Colonic mucosa (tissue), 4 donors: ENCODE measurements at regions not wholly inside any gene's neighbourhood (a gene's known extent, or its start where the extent isn't known, plus 50 kb on each side); places are given as distances from the start of the nearest gene placed in this dataset.
"Not testable (repeated sequence)": the region's sequence is repeated elsewhere in the genome, so short reads cannot be mapped to it uniquely, and the experiment has no call there.

Experiments
- DNase-seq: peaks from one replicate; pipeline ENCODE4 v3.0.0-alpha.2; 2020
- H3K27ac ChIP-seq: fragments of 200-600 bp; one replicate; pipeline ENCODE4 v1.8.0; 2021
- H3K27me3 ChIP-seq: fragments of 200-600 bp; one replicate; pipeline ENCODE4 v1.8.0; 2021
- H3K36me3 ChIP-seq: fragments of 200-600 bp; one replicate; pipeline ENCODE4 v1.8.0; 2021
- H3K4me1 ChIP-seq: fragments of 200-600 bp; one replicate; pipeline ENCODE4 v1.8.0; 2021; ENCODE audit warnings: mild to moderate bottlenecking
- H3K4me3 ChIP-seq: fragments of 200-600 bp; one replicate; pipeline ENCODE4 v1.8.0; 2021
- H3K9ac ChIP-seq, 2 donors: one replicate each; pipeline ENCODE4 v1.7.0; 2013; ENCODE audit warnings: control low read depth in 2 of 2, low read depth in 2 of 2, low read length in 2 of 2
- H3K9me3 ChIP-seq: fragments of 200-600 bp; one replicate; pipeline ENCODE4 v1.8.0; 2021
- CTCF ChIP-seq: fragments of 200-600 bp; IDR thresholded peaks from one replicate; pipeline ENCODE4 v1.8.0; 2022; ENCODE audit warnings: antibody characterized with exemption, mild to moderate bottlenecking
- intact Hi-C: fragments of 100-400 bp; cut with DNase I; formaldehyde crosslinking; loops from one replicate; pipeline ENCODE4 v1.14.1; 2022
- donor health status: healthy.
- donor health status: DM: no; HTN: no; CAD: no.
- donor health status: DM: no; HTN: no; CAD: no.

GRCh38 chr15:53033709-53034108, 243.6 kb upstream of the ONECUT1 start:
- TF ChIP-seq CTCF, result no peak
- H3K4me1 ChIP-seq, result no peaks in the 10 kb centered on the region
- no peaks in the 10 kb centered on the region for H3K27me3 ChIP-seq
- intact Hi-C loops, result no loop called here
- no peak overlapping the region for H3K9ac ChIP-seq
- no peak overlapping the region for H3K4me3 ChIP-seq
- H3K9me3 ChIP-seq, result no peaks in the 10 kb centered on the region
- H3K27ac ChIP-seq, result no peak overlapping the region
- no peak for DNase-seq
- H3K36me3 ChIP-seq, result no peaks in the 10 kb centered on the region

- DNase-seq, result no peak
- H3K9me3 ChIP-seq, result no peaks in the 10 kb centered on the region
- no peak overlapping the region for H3K9ac ChIP-seq
- H3K27ac ChIP-seq, result no peak overlapping the region
- H3K4me3 ChIP-seq, result no peak overlapping the region
- H3K36me3 ChIP-seq, result no peaks in the 10 kb centered on the region
- no peak for TF ChIP-seq CTCF
- H3K27me3 ChIP-seq, result no peaks in the 10 kb centered on the region
- intact Hi-C loops, result no loop called here
- no peaks in the 10 kb centered on the region for H3K4me1 ChIP-seq
Measured at GRCh38 chr15:53031469-53031868, 241.3 kb upstream of the ONECUT1 start.

- no peaks in the 10 kb centered on the region for H3K9me3 ChIP-seq
- DNase-seq, result no peak
- no peak overlapping the region for H3K4me3 ChIP-seq
- no peak overlapping the region for H3K9ac ChIP-seq
- no peaks in the 10 kb centered on the region for H3K27me3 ChIP-seq
- intact Hi-C loops, result no loop called here
- no peak overlapping the region for H3K27ac ChIP-seq
- no peak for TF ChIP-seq CTCF
- no peaks in the 10 kb centered on the region for H3K4me1 ChIP-seq
- H3K36me3 ChIP-seq, result no peaks in the 10 kb centered on the region
Measured at GRCh38 chr15:53022788-53023187, 232.7 kb upstream of the ONECUT1 start.

GRCh38 chr15:53013329-53013728, 223.2 kb upstream of the ONECUT1 start:
- H3K9ac ChIP-seq, result no peak overlapping the region
- intact Hi-C loops, result no loop called here
- DNase-seq, result no peak
- H3K9me3 ChIP-seq, result no peaks in the 10 kb centered on the region
- no peaks in the 10 kb centered on the region for H3K4me1 ChIP-seq
- H3K27me3 ChIP-seq, result no peaks in the 10 kb centered on the region
- TF ChIP-seq CTCF, result no peak
- H3K36me3 ChIP-seq, result no peaks in the 10 kb centered on the region
- H3K27ac ChIP-seq, result no peak overlapping the region
- H3K4me3 ChIP-seq, result no peak overlapping the region

- H3K9ac ChIP-seq, H3K27me3 ChIP-seq, H3K4me1 ChIP-seq, H3K9me3 ChIP-seq, H3K27ac ChIP-seq, H3K36me3 ChIP-seq, DNase-seq, intact Hi-C loops, H3K4me3 ChIP-seq: not testable (repeated sequence)
Measured at GRCh38 chr15:53011779-53012178, 221.6 kb upstream of the ONECUT1 start.

GRCh38 chr15:53009093-53009492, 219.0 kb upstream of the ONECUT1 start:
- intact Hi-C loops, result no loop called here
- Histone ChIP-seq H3K27ac (no peak overlapping the region), H3K4me3 (no peak overlapping the region), H3K4me1 (no peaks in the 10 kb centered on the region), H3K9ac (no peak overlapping the region), H3K36me3 (no peaks in the 10 kb centered on the region), H3K9me3 (no peaks in the 10 kb centered on the region), H3K27me3 (no peaks in the 10 kb centered on the region)
- DNase-seq, result no peak
- TF ChIP-seq CTCF, result no peak
